Erythroblast (primary cell): ENCODE measurements at regions not wholly inside any gene's neighbourhood (a gene's known extent, or its start where the extent isn't known, plus 50 kb on each side); places are given as distances from the start of the nearest gene placed in this dataset.

ENCODE experiments used
- GATA1 ChIP-seq: IDR thresholded peaks from 2 replicates; pipeline ENCODE4 v1.6.1; 2011; ENCODE audit warnings: low read depth, mild to moderate bottlenecking, control low read depth, low read length, moderate library complexity
- POLR2A ChIP-seq: IDR thresholded peaks from 2 replicates; pipeline ENCODE4 v1.6.1; 2011; ENCODE audit warnings: mild to moderate bottlenecking, low read length

DNA sequence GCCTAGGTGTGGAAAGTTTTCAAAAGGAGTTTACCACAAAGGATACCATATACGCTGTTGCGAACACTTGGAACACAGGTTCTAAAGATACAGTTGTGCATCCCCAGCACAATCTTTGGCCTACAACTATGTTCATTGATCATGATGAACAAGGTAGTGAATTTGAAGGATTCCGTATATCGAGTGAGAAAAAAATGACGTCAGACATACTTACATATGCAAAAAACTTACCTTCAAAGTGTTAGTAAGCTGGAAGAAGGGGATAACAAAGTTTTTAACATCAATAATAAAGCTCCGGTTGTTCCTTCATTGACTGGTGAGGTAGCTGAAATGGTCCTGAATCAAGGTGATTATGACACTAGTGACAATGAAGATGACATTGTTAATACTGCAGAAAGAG, 133.9 kb upstream of the PDE3A start:
- TF ChIP-seq POLR2A (no peak), GATA1 (no peak)
